ENCODE measurements at regions not wholly inside any gene's neighbourhood (a gene's known extent, or its start where the extent isn't known, plus 50 kb on each side); places are given as distances from the start of the nearest gene placed in this dataset.

GRCh38 chr10:4329225-4329624 lies 496.8 kb upstream of the AKR1E2 start:
- CTCF ChIA-PET, result no interaction called here
- POLR2A ChIA-PET, result no interaction called here
- Histone ChIP-seq H3K27ac (ENCODE audit: extremely low read depth, low read depth, low read length) (no peak overlapping the region), H3K4me1 (ENCODE audit: control insufficient read depth, insufficient read depth, low read length) (no peaks in the 10 kb centered on the region), H3K4me3 (ENCODE audit: low read depth, low read length) (no peak overlapping the region), H3K36me3 (ENCODE audit: control insufficient read depth in 2 of 2, insufficient read depth in 1 of 2, low read length in 2 of 2) (no peaks in the 10 kb centered on the region), H3K9me3 (ENCODE audit: control insufficient read depth, insufficient read depth, low read depth, low read length) (no peaks in the 10 kb centered on the region)
- TF ChIP-seq ZFP41 (tag by site-specific recombination; IDR thresholded peaks at IDR 0.05; ENCODE audit: borderline replicate concordance) (no peak), ZNF26 (tag by site-specific recombination; IDR thresholded peaks at IDR 0.05) (no peak), ZNF302 (tag by site-specific recombination; IDR thresholded peaks at IDR 0.05; ENCODE audit: low read depth) (no peak), ZNF184 (tag by site-specific recombination; IDR thresholded peaks at IDR 0.05) (no peak), ZNF701 (tag by site-specific recombination; IDR thresholded peaks at IDR 0.05) (no peak), ZNF19 (tag by site-specific recombination; IDR thresholded peaks at IDR 0.05; ENCODE audit: low read depth) (no peak)

- no peak overlapping the region for H3K27ac ChIP-seq (ENCODE audit: extremely low read depth, low read depth, low read length)
- H3K36me3 ChIP-seq (ENCODE audit: control insufficient read depth in 2 of 2, insufficient read depth in 1 of 2, low read length in 2 of 2), result no peaks in the 10 kb centered on the region
- CTCF ChIA-PET, result no interaction called here
- TF ChIP-seq ZNF549 (tag by site-specific recombination; IDR thresholded peaks at IDR 0.05), result no peak
- TF ChIP-seq ZNF529 (tag by site-specific recombination; IDR thresholded peaks at IDR 0.05; ENCODE audit: insufficient replicate concordance), result no peak
- no peak for TF ChIP-seq ZBTB48 (tag by site-specific recombination; IDR thresholded peaks at IDR 0.05)
- TF ChIP-seq ZNF645 (tag by site-specific recombination; IDR thresholded peaks at IDR 0.05), result no peak
- TF ChIP-seq OSR2 (tag by site-specific recombination; IDR thresholded peaks at IDR 0.05), result no peak
- no peak for TF ChIP-seq ZNF610 (tag by site-specific recombination; IDR thresholded peaks at IDR 0.05; ENCODE audit: borderline replicate concordance)
- TF ChIP-seq ZNF169 (tag by site-specific recombination; IDR thresholded peaks at IDR 0.05), result no peak
- no peak for TF ChIP-seq ZNF362 (tag by site-specific recombination; IDR thresholded peaks at IDR 0.05)
- no peak for TF ChIP-seq SCRT1 (tag by site-specific recombination; IDR thresholded peaks at IDR 0.05; ENCODE audit: borderline replicate concordance)
- TF ChIP-seq REST (tag by site-specific recombination; IDR thresholded peaks at IDR 0.05), result no peak
- no peak for TF ChIP-seq ZNF221 (tag by site-specific recombination; IDR thresholded peaks at IDR 0.05; ENCODE audit: borderline replicate concordance)
- TF ChIP-seq TRIM28 (IDR thresholded peaks at IDR 0.05; ENCODE audit: borderline replicate concordance, low read length), result no peak
- no peak for TF ChIP-seq ZNF596 (tag by site-specific recombination; IDR thresholded peaks at IDR 0.05)
- no peak for TF ChIP-seq ZNF777 (tag by site-specific recombination; IDR thresholded peaks at IDR 0.05; ENCODE audit: borderline replicate concordance)
- no peak for TF ChIP-seq HIC1 (tag by site-specific recombination; IDR thresholded peaks at IDR 0.05)
- no peak for TF ChIP-seq ZSCAN16 (tag by site-specific recombination; IDR thresholded peaks at IDR 0.05)
- TF ChIP-seq BCL11B (tag by site-specific recombination; IDR thresholded peaks at IDR 0.05; ENCODE audit: low read depth), result no peak
- no peaks in the 10 kb centered on the region for H3K9me3 ChIP-seq (ENCODE audit: control insufficient read depth, insufficient read depth, low read depth, low read length)
- H3K4me3 ChIP-seq (ENCODE audit: low read depth, low read length), result no peak overlapping the region
- POLR2A ChIA-PET, result no interaction called here
- no peaks in the 10 kb centered on the region for H3K4me1 ChIP-seq (ENCODE audit: control insufficient read depth, insufficient read depth, low read length)
Observed at GRCh38 chr10:4326647-4327046, 499.4 kb upstream of the AKR1E2 start.
